GM18909 (cell line): ENCODE measurements at regions not wholly inside any gene's neighbourhood (a gene's known extent, or its start where the extent isn't known, plus 50 kb on each side); places are given as distances from the start of the nearest gene placed in this dataset.
"Not testable (repeated sequence)": the region's sequence is repeated elsewhere in the genome, so short reads cannot be mapped to it uniquely, and the experiment has no call there.

Experiments used
- ATAC-seq: cut with Tn5 transposase; IDR thresholded peaks from one replicate; pipeline ENCODE4 v1.9.1; 2021; ENCODE audit warnings: mild to moderate bottlenecking; ENCODE audit not compliant: unreplicated experiment, poor library complexity

GRCh38 chr11:23897453-23898286, 599.2 kb upstream of the LUZP2 start:
- no peak for ATAC-seq

DNA sequence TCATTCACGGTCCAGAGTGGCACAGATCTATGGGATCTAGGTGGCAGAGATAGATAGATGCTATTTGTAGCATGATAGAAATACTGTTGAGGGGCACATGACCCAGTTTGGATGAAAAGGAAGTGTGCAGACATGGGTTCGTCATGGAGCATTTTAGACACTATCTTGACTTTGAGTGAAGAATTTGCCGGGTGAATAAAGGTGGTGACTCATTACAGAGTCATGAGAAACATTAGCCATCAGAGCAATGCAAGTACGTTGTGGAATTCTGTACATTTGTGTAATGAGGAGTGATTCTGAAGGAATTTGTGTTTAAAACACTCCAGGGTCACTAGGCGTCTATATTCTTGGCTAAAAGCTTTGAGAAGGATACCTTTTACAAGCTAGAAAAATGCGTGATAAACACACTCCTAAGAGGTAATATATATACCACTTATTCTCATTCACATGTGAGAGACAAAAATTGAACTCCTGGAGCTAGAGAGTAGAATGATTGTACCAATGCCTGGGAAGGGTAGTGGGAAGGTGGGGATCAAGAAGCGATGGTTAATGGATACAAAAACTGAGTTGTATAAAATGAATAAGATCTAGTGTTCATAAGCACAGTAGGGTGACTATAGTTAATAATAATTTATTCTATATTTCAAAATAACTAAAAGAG, 593.7 kb upstream of the LUZP2 start:
- no peak for ATAC-seq

DNA sequence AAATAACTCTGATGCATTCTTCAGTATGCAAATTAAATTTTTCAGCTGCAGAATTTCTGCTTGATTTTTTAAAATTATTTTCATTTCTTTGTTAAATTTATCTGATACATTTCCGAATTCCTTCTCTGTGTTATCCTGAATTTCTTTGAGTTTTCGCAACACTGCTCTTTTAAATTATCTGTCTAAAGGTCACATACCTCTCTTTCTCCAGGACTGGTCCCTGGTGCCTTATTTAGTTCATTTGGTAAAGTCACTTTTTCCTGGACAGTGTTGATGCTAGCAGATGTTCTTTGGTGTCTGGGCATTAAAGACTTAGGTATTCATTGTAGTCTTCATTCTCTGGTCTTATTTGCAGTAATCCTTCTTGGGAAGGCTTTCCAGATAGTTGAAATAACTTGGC, 577.4 kb upstream of the LUZP2 start:
- ATAC-seq = no peak

DNA sequence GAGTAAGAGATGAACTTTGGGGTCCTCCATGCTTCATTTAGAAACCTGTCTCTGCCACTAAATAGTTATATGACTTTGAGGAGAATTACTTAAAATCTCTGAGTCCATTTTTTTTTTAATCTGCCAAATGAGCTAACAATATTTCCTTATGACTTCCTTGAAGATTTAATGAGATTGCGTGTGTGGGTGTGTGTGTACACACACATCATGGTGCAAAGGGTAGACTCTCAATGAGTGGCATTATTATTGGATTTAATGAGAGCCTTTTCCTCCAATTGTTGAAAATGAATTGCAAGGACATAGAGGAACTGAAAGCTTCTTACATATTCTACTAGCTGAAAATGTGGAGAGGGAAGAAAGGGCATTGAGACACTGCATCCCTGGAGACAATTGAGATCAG, 573.5 kb upstream of the LUZP2 start:
- no peak for ATAC-seq

GRCh38 chr11:23924226-23924625, 572.6 kb upstream of the LUZP2 start:
- ATAC-seq = no peak

DNA sequence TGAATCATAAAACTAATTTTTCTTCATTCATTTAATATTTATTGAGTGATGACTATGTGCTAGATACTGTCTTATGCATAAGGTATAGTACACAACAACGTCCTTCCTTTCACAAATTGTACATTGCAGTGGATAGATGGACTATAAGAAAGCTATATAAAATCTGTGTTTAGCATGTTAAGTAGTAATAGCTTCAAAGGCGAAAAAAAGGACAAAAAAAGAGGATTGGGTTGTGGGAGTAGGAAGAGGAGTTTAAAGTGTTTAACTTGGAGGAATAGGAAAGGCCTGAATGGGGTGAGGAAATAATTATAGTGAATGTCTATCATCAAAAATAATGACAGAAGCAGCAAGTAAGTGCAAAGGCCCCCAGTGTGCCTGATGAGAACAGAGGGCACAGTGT, 565.4 kb upstream of the LUZP2 start:
- ATAC-seq = no peak

GRCh38 chr11:23932485-23932898, 564.4 kb upstream of the LUZP2 start:
- ATAC-seq = no peak

- ATAC-seq = no peak
Measured at GRCh38 chr11:23933721-23934120, 563.1 kb upstream of the LUZP2 start.

GRCh38 chr11:23934671-23935270, 562.1 kb upstream of the LUZP2 start:
- ATAC-seq = not testable (repeated sequence)

DNA sequence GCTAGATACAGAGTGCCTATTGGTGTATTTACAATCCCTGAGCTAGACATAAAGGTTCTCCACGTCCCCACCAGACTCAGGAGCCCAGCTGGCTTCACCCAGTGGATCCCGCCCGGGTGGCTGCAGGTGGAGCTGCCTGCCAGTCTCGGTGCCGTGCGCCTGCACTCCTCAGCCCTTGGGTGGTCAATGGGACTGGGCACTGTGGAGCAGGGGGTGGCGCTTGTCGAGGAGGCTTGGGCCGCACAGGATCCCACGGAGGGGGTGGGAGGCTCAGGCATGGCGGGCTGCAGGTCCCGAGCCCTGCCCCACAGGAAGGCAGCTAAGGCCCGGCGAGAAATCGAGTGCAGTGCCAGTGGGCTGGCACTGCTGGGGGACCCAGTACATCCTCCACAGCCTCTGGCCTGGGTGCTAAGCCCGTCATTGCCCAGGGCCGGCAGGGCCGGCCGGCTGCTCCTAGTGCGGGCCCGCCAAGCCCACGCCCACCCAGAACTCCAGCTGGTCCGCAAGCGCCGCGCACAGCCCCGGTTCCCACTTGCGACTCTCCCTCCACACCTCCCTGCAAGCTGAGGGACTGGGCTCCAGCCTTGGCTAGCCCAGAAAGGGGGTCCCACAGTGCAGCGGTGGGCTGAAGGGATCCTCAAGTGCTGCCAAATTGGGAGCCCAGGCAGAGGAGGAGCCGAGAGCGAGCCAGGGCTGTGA, 554.6 kb upstream of the LUZP2 start:
- not testable (repeated sequence) for ATAC-seq

GRCh38 chr11:23944923-23945322, 551.9 kb upstream of the LUZP2 start:
- no peak for ATAC-seq

DNA sequence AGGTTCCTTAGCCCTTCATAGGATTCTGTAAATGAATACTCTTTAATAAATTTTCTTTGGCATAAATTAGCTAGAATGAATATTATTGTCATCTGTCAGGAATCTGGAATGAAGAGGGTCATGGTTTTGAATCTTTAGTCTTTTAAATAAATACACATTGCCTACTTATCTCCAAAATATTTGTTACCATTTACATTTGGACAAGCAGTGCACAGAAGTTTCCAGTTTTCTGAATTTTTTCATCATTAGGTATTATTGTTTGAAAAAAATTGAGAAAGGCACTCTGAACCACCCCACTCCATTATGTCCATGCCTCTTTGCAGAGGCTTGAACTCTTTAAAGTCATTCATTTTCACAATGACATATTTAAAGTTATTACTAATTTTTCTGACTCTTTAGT, 549.0 kb upstream of the LUZP2 start:
- no peak for ATAC-seq

DNA sequence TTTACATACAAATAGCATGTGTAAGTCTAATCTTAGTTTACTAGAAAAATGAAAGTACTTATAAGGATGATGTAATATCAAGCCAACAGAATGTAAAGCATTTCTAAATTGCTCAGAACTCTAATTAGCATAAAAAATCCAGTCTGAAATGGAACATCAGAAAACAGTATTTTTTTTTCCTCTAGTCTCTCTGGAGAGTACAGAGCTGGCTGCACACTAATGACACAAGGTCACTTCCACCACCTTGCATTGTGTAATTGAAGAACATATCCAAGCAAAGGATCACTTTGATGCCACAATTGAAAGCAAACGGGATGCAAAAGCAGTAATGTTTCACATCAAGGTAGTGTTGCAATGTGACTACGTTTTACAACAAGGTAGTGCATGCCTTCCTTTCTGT, 548.0 kb upstream of the LUZP2 start:
- no peak for ATAC-seq

DNA sequence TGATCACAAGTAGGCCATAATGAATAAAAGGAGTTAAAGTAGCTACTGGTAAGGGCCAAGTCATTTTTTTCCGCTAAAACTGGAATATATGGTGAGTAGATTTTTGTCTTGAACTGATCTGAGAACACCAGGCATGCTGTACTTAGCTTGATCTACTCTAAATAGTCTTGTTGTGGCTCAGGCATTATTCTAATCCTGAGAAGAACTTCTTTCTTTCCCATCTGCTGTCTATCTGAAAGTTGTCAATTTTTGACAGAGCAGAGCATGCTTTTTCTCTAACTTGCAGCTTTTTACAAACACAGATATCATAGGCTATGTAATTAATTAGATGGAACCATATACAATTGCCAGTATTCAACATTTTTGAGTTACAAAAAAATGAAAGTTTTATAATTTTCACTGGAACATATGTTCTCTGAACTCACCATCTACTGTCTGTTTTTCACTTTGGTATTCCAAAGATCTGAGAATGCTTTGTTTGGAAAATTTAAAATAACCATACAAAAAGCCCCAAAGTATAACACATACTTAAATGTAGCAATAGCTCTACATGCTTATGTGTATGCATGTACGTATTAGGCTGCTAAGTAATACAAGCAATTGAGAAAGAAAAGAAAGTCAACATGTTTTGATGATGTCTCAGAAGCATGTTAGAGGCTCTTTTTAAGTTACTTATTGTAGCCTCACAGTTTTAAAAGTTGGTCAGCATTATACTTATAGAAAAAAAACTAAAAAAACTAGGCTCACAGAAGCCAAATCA, 542.7 kb upstream of the LUZP2 start:
- no peak for ATAC-seq

DNA sequence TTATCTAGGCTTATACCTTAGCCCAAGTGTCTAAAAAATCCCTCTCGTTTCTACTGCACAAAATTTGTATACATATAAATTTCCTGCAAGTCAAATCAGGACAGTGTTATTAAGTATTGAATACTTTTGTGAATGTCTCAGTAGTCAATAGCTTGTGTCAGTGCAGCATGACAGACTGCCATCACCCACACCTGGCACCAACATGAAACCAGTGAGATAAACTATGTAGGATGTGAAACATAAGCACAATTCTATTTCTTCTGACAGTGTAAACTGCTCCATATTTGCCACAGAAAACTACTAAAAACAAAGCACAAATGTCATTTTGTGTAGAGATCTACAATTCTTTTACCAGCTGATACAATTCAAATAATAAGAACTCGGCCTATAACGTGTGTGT, 542.1 kb upstream of the LUZP2 start:
- no peak for ATAC-seq

DNA sequence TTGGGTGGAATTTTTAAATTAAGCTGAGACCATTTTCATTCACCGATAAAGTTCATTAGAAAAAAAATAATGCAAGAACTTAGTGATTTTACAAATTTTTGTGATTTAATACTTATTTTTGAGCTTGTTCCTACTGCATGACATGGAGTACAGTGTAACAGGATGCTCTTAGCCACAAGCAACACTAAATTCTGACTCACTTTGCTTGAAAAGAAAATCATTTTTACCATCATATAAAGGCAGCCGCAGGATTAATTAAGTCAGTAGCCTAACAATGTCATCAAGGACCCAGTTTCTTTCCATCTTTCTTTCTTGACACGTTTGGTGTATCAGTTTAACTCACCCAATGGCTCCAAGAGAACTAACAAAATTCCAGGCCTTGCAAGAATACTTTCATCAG, 540.3 kb upstream of the LUZP2 start:
- ATAC-seq = no peak

- no peak for ATAC-seq
Measured at GRCh38 chr11:23957314-23957713, 539.5 kb upstream of the LUZP2 start.

- no peak for ATAC-seq
Measured at GRCh38 chr11:23959462-23959861, 537.4 kb upstream of the LUZP2 start.

- ATAC-seq = no peak
Measured at GRCh38 chr11:23961503-23962338, 535.1 kb upstream of the LUZP2 start.
